Liver (tissue), 8 donors: ENCODE measurements at regions not wholly inside any gene's neighbourhood (a gene's known extent, or its start where the extent isn't known, plus 50 kb on each side); places are given as distances from the start of the nearest gene placed in this dataset.

ENCODE experiments used
- DNase-seq: peaks from one replicate; pipeline ENCODE4 v3.0.0-alpha.2; 2017; ENCODE audit warnings: low spot score
- H3K27ac ChIP-seq, 2 donors: one replicate each; pipeline ENCODE4 v1.7.0; 2013; ENCODE audit warnings: inconsistent platforms in 2 of 2, low read length in 2 of 2, control low read depth in 1 of 2, low read depth in 1 of 2, mild to moderate bottlenecking in 1 of 2
- H3K27me3 ChIP-seq, 4 donors: one replicate each; pipeline versions ENCODE4 v1.6.1 to v1.7.0; 2013; ENCODE audit warnings: low read length in 3 of 4, inconsistent platforms in 1 of 4, mild to moderate bottlenecking in 1 of 4, moderate library complexity in 1 of 4; ENCODE audit not compliant: control insufficient read depth in 4 of 4, insufficient read depth in 4 of 4
- H3K36me3 ChIP-seq, 4 donors: one replicate each; pipeline versions ENCODE4 v1.6.1 to v1.7.0; 2013; ENCODE audit warnings: low read length in 3 of 4, mild to moderate bottlenecking in 3 of 4, low read depth in 1 of 4, moderate library complexity in 1 of 4; ENCODE audit not compliant: control insufficient read depth in 4 of 4, insufficient read depth in 3 of 4
- H3K4me1 ChIP-seq, 4 donors: one replicate each; pipeline versions ENCODE4 v1.6.1 to v1.7.0; 2013; ENCODE audit warnings: low read length in 3 of 4, mild to moderate bottlenecking in 3 of 4, moderate library complexity in 1 of 4; ENCODE audit not compliant: control insufficient read depth in 4 of 4, insufficient read depth in 4 of 4
- H3K4me3 ChIP-seq, 3 donors: one replicate each; pipeline versions ENCODE4 v1.6.1 to v1.7.0; 2013; ENCODE audit warnings: low read length in 3 of 3, control low read depth in 1 of 3, low read depth in 1 of 3, mild to moderate bottlenecking in 1 of 3
- H3K9ac ChIP-seq, 2 donors: one replicate each; pipeline ENCODE4 v1.7.0; 2013; ENCODE audit warnings: low read length in 2 of 2, mild to moderate bottlenecking in 2 of 2, moderate library complexity in 2 of 2, control low read depth in 1 of 2, low read depth in 1 of 2
- H3K9me3 ChIP-seq, 4 donors: one replicate each; pipeline versions ENCODE4 v1.6.1 to v1.7.0; 2013; ENCODE audit warnings: low read length in 3 of 4; ENCODE audit not compliant: control insufficient read depth in 4 of 4
- EGR1 ChIP-seq, 2 donors: IDR thresholded peaks; 2 replicates each; pipeline ENCODE4 v1.6.1; 2016 to 2018; ENCODE audit warnings: antibody characterized with exemption in 2 of 2, low read depth in 2 of 2
- FOXA1 ChIP-seq: IDR thresholded peaks from 2 replicates; pipeline ENCODE4 v1.6.1; 2016; ENCODE audit warnings: antibody characterized with exemption
- FOXA2 ChIP-seq: IDR thresholded peaks from 2 replicates; pipeline ENCODE4 v1.6.1; 2016; ENCODE audit warnings: antibody characterized with exemption
- GABPA ChIP-seq, 2 donors: IDR thresholded peaks in 1 of 2; conservative IDR thresholded peaks in 1 of 2; 2 replicates each; pipeline ENCODE4 v1.6.1; 2016; ENCODE audit warnings: antibody characterized with exemption in 2 of 2, mild to moderate bottlenecking in 1 of 2, moderate library complexity in 1 of 2
- HNF4A ChIP-seq, 2 donors: conservative IDR thresholded peaks; 2 replicates each; pipeline ENCODE4 v1.6.1; 2016; ENCODE audit warnings: antibody characterized with exemption in 2 of 2, mild to moderate bottlenecking in 2 of 2
- HNF4G ChIP-seq: IDR thresholded peaks from 2 replicates; pipeline ENCODE4 v1.6.1; 2016; ENCODE audit warnings: antibody characterized with exemption
- NR2F2 ChIP-seq: IDR thresholded peaks from 2 replicates; pipeline ENCODE4 v1.6.1; 2016; ENCODE audit warnings: antibody characterized with exemption
- RXRA ChIP-seq, 2 donors: IDR thresholded peaks; 2 replicates each; pipeline ENCODE4 v1.6.1; 2017 to 2018; ENCODE audit warnings: antibody characterized with exemption in 2 of 2, mild to moderate bottlenecking in 1 of 2
- SP1 ChIP-seq: IDR thresholded peaks from 2 replicates; pipeline ENCODE4 v1.6.1; 2018; ENCODE audit warnings: antibody characterized with exemption, mild to moderate bottlenecking
- TAF1 ChIP-seq: conservative IDR thresholded peaks from 2 replicates; pipeline ENCODE4 v1.6.1; 2016; ENCODE audit warnings: antibody characterized with exemption, mild to moderate bottlenecking
- YY1 ChIP-seq: IDR thresholded peaks from 2 replicates; pipeline ENCODE4 v1.6.1; 2016; ENCODE audit warnings: antibody characterized with exemption, mild to moderate bottlenecking
- WGBS: extraction: QIAGEN DNeasy Blood & Tissue Kit; methylation state at CpG from one replicate; pipeline ENCODE4 v1.1.7; 2013; 5-methylcytosine and 5-hydroxymethylcytosine counted together
- TF ChIP-seq, protein P1 (sequence below): IDR thresholded peaks from 2 replicates; pipeline ENCODE4 v1.6.1; 2016; ENCODE audit warnings: antibody characterized with exemption
- TF ChIP-seq, protein P2 (sequence below): IDR thresholded peaks from 2 replicates; pipeline ENCODE4 v1.6.1; 2016; ENCODE audit warnings: antibody characterized with exemption
- TF ChIP-seq, protein P3 (sequence below): IDR thresholded peaks from 2 replicates; pipeline ENCODE4 v1.6.1; 2016; ENCODE audit warnings: antibody characterized with exemption
- TF ChIP-seq, protein P4 (sequence below): IDR thresholded peaks from 2 replicates; pipeline ENCODE4 v1.6.1; 2016; ENCODE audit warnings: antibody characterized with exemption, mild to moderate bottlenecking
- TF ChIP-seq, protein P5 (sequence below): fragments of 150-350 bp; IDR thresholded peaks from 2 replicates; pipeline ENCODE4 v1.5.1; 2017; ENCODE audit warnings: improper control_type of control experiment, low read depth, low read length; ENCODE audit not compliant: missing input control
- donor health status: healthy.
- donor health status: healthy.
- donor health status: healthy.
- donor health status: healthy.
- donor health status: healthy.

DNA sequence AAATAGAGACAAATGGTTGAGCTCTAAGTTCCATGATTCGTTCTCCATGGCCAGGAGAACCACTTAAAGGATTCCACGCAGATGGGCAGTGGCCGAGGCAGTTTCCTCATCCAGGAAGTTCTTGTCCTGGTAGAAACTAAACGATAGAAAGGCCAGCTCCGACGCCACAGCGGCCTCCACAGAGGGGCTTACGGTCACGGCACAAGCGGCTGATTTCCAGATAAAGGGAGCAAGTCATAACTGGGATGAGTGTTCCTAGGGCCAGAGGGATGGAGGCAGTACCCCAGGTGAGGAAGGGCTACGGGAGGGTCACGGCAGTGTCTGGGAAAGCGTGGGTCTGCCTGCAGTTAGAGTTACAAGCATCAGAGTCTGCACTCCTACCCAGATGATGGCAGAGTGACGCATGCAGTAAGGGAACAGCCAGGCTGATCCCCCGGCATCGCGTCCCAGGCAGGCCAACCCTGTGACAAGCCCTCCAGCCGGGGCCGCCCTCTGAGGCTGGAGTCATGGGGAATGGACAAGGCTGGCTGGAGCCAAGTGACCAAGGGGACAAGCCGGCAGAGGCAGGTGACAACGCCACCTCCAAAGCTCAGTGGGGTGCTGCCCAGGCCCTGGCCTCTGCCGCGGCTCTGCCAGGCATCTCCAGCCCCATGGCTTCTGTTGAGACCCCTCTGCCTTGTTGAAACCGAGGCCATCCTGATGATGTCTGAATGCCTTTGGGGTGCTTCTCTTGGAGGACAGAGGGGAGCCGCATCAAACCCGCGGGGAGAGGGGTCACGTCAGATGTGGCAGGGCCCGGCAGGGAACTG is 475.1 kb downstream of the BRD1 start:
- 79% methylated on average over 29 of the region's 29 CpGs for WGBS
- Histone ChIP-seq H3K27ac (no peak overlapping the region), H3K9me3 (no peaks in the 10 kb centered on the region), H3K9ac (no peak overlapping the region), H3K27me3 (no peaks in the 10 kb centered on the region), H3K36me3 (no peaks in the 10 kb centered on the region), H3K4me1 (no peaks in the 10 kb centered on the region), H3K4me3 (no peak overlapping the region)
- DNase-seq = no peak
- TF ChIP-seq HNF4G (no peak), GABPA (IDR thresholded peaks at IDR 0.05 in 1 of 2, conservative IDR thresholded peaks at IDR 0.05 in 1 of 2) (no peak), EGR1 (IDR thresholded peaks at IDR 0.05; ENCODE audit: low read depth in 2 of 2) (no peak), YY1 (no peak), FOXA2 (no peak), SP1 (no peak), TAF1 (no peak), HNF4A (conservative IDR thresholded peaks at IDR 0.05) (no peak), NR2F2 (no peak)
- TF ChIP-seq, protein P1, sequence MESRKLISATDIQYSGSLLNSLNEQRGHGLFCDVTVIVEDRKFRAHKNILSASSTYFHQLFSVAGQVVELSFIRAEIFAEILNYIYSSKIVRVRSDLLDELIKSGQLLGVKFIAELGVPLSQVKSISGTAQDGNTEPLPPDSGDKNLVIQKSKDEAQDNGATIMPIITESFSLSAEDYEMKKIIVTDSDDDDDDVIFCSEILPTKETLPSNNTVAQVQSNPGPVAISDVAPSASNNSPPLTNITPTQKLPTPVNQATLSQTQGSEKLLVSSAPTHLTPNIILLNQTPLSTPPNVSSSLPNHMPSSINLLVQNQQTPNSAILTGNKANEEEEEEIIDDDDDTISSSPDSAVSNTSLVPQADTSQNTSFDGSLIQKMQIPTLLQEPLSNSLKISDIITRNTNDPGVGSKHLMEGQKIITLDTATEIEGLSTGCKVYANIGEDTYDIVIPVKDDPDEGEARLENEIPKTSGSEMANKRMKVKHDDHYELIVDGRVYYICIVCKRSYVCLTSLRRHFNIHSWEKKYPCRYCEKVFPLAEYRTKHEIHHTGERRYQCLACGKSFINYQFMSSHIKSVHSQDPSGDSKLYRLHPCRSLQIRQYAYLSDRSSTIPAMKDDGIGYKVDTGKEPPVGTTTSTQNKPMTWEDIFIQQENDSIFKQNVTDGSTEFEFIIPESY = no peak
- TF ChIP-seq, protein P2, sequence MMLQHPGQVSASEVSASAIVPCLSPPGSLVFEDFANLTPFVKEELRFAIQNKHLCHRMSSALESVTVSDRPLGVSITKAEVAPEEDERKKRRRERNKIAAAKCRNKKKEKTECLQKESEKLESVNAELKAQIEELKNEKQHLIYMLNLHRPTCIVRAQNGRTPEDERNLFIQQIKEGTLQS = no peak
- TF ChIP-seq, protein P3, sequence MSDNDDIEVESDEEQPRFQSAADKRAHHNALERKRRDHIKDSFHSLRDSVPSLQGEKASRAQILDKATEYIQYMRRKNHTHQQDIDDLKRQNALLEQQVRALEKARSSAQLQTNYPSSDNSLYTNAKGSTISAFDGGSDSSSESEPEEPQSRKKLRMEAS = no peak
- TF ChIP-seq, protein P4, sequence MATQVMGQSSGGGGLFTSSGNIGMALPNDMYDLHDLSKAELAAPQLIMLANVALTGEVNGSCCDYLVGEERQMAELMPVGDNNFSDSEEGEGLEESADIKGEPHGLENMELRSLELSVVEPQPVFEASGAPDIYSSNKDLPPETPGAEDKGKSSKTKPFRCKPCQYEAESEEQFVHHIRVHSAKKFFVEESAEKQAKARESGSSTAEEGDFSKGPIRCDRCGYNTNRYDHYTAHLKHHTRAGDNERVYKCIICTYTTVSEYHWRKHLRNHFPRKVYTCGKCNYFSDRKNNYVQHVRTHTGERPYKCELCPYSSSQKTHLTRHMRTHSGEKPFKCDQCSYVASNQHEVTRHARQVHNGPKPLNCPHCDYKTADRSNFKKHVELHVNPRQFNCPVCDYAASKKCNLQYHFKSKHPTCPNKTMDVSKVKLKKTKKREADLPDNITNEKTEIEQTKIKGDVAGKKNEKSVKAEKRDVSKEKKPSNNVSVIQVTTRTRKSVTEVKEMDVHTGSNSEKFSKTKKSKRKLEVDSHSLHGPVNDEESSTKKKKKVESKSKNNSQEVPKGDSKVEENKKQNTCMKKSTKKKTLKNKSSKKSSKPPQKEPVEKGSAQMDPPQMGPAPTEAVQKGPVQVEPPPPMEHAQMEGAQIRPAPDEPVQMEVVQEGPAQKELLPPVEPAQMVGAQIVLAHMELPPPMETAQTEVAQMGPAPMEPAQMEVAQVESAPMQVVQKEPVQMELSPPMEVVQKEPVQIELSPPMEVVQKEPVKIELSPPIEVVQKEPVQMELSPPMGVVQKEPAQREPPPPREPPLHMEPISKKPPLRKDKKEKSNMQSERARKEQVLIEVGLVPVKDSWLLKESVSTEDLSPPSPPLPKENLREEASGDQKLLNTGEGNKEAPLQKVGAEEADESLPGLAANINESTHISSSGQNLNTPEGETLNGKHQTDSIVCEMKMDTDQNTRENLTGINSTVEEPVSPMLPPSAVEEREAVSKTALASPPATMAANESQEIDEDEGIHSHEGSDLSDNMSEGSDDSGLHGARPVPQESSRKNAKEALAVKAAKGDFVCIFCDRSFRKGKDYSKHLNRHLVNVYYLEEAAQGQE = no peak

DNA sequence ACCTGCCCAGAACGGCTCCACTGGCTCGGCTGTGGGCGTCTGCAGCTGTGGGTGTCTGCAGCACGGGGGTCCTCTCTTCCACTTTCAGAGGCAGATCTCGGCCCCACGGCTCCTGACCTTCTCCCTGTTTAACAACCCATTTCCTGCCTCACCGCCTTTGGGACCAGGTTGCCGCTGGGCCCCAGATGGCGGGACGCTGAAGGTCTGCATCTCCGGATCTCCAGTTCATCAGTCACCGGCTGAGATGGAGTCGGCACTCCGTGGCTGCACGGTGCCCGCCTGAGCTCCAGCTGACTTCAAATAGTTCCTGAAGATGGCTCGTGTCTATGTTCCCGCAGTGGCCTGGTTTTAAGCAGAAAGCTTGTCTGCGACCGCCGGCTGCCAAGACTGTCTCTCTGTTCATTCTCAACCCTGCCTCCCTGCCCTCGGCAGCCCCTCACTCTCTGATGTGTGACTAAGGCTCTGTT is 475.9 kb downstream of the BRD1 start:
- Histone ChIP-seq H3K27ac (no peak overlapping the region), H3K4me3 (no peak overlapping the region), H3K4me1 (no peaks in the 10 kb centered on the region), H3K9me3 (no peaks in the 10 kb centered on the region), H3K9ac (no peak overlapping the region), H3K27me3 (no peaks in the 10 kb centered on the region), H3K36me3 (no peaks in the 10 kb centered on the region)
- DNase-seq = no peak
- TF ChIP-seq, protein P1 = no peak
- TF ChIP-seq FOXA2 = no peak
- no peak for TF ChIP-seq NR2F2
- TF ChIP-seq, protein P5, sequence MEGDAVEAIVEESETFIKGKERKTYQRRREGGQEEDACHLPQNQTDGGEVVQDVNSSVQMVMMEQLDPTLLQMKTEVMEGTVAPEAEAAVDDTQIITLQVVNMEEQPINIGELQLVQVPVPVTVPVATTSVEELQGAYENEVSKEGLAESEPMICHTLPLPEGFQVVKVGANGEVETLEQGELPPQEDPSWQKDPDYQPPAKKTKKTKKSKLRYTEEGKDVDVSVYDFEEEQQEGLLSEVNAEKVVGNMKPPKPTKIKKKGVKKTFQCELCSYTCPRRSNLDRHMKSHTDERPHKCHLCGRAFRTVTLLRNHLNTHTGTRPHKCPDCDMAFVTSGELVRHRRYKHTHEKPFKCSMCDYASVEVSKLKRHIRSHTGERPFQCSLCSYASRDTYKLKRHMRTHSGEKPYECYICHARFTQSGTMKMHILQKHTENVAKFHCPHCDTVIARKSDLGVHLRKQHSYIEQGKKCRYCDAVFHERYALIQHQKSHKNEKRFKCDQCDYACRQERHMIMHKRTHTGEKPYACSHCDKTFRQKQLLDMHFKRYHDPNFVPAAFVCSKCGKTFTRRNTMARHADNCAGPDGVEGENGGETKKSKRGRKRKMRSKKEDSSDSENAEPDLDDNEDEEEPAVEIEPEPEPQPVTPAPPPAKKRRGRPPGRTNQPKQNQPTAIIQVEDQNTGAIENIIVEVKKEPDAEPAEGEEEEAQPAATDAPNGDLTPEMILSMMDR = no peak
- TF ChIP-seq FOXA1 = no peak
- no peak for TF ChIP-seq RXRA (IDR thresholded peaks at IDR 0.05)
- no peak for TF ChIP-seq SP1
- no peak for TF ChIP-seq TAF1
- no peak for TF ChIP-seq HNF4G
- 72% methylated on average over 22 of the region's 22 CpGs for whole genome bisulfite sequencing
